HG03469 (cell line): ENCODE measurements at regions not wholly inside any gene's neighbourhood (a gene's known extent, or its start where the extent isn't known, plus 50 kb on each side); places are given as distances from the start of the nearest gene placed in this dataset.

Experiments used
- ATAC-seq: cut with Tn5 transposase; IDR thresholded peaks from one replicate; pipeline ENCODE4 v1.9.1; 2021; ENCODE audit warnings: mild to moderate bottlenecking, moderate library complexity, moderate number of reproducible peaks; ENCODE audit not compliant: unreplicated experiment

DNA sequence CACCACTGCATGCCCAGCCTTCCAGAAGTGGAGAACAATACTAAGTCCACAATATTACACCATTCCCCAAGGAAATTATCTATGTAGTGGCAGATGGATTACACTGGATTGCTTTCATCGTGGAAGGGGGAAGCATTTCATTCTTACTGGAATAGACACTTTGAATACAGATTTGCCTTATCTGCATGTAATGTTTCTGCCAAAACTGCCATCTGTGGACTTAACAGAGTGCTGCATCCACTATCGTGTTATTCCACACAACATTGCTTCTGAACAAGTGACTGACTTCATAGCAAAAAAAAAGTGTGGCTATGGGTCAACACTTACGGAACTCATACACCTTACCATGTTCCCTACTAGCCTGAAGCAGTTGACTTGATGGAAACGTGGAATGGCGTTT, 536.9 kb downstream of the BRINP1 start:
- no peak for ATAC-seq

- no peak for ATAC-seq
Measured at GRCh38 chr9:118836891-118837290, 532.3 kb downstream of the BRINP1 start.

- ATAC-seq = no peak
Measured at GRCh38 chr9:118871531-118871930, 497.7 kb downstream of the BRINP1 start.

- no peak for ATAC-seq
Measured at GRCh38 chr9:118882684-118883083, 486.6 kb downstream of the BRINP1 start.

DNA sequence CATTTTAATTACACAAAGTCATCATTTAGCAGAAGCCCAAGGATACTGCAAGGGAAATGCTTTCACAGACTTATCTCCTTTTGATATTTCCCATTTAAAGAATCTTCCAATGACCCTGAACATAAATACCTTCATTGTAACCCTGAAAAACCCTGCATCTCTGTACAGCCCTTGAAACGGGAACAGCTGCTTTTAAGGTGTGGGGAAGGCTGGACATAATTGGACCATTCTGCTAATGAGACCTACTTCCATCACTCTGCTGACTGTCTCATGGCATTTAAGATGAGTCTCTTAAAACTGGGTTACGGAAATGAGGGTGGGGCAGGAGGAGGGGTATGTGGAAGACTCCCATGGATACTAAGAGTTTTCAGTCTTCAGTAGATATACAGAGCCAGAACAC, 485.8 kb downstream of the BRINP1 start:
- no peak for ATAC-seq

DNA sequence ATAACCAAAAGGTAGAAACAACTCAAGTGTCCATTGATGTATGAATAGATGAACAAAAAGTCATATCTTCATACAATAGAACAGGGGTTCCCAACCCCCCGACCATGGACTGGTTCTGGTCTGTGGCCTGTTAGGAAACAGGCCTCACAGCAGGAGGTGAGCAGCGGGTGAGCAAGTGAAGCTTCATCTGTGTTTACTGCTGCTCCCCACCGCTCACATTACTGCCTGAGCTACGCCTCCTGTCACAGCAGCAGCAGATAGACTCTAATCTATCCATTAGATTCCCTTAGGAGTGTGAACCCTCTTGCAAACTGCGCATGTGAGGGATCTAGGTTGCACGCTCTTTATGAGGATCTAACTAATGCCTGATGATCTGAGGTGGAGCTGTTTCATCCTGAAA, 478.0 kb downstream of the BRINP1 start:
- no peak for ATAC-seq

- ATAC-seq = no peak
Measured at GRCh38 chr9:118896324-118897000, 472.8 kb downstream of the BRINP1 start.

GRCh38 chr9:118918180-118918579, 451.1 kb downstream of the BRINP1 start:
- ATAC-seq = no peak

DNA sequence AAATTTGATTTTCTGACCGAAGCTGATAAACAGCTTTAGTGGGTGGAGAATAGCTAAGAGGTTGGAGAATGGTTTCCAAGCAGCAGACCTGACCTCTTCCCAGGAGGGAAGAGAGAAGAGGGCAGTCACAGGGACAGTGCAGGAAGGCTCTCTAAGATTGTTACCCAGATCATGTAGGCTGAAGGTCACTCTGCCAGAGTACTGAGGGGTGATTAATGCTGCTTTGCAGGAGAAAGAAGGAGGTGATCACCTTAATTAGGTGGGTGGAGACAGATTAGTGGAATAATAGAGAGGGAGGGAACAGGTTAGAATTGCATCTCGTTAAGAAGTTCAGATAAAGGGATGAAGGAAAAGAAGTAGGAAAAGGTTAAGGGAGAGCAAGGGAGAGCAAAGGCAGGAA, 440.5 kb downstream of the BRINP1 start:
- ATAC-seq = no peak

DNA sequence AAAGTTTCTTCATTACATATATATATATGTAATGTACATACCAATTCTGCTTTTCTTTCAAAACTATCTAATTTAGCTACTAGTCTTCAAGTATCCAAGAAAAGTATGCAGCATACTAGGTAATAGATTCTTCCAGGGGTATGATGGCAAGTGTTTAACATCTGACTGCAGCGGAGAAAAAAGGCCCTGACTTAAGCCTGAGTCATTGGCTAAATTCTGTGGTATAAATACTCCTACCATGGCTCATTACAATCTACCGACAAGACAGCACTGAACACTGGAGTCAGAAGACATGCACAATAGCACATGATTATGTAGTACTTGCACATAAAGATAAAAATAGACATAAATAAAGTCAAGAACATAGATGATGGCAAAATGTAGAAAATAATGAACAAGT, 439.9 kb downstream of the BRINP1 start:
- ATAC-seq = no peak

DNA sequence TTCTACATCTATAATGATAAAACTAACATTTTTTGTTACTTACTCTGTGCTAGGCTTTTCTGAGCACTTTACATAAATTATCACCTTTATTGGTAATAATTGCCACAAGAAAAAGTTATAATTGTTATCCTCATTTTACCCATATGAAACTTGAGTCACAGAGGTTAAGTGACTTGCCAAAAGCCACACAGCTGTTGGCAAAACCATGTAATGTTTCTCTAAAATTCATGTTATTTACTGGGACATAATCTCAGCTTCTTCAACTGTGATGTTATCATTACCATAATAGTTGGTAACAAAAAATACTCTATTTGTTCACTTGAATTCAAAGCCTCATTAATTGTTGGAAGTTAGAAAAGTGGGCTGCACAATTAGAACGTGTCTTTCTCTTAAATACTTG, 437.3 kb downstream of the BRINP1 start:
- no peak for ATAC-seq

- ATAC-seq = no peak
Measured at GRCh38 chr9:118938581-118938980, 430.7 kb downstream of the BRINP1 start.

DNA sequence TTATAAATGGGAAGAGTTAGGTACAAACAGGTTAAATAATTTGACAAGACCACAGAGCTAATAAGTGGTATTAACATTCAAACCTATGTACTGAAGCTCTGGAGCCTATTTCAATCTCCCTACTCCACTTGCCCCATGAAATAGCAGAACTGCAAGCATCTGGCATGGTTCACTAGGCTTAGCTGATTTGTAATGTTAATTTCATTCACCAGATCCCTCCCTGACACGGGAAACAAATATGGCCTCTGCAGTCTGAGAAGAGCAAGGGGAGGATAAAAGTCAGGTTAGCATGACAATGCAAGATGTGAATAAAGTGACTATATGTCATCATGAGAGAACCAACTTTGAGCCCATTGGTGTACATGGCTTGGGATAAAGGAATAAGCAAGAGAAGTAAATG, 428.8 kb downstream of the BRINP1 start:
- no peak for ATAC-seq

GRCh38 chr9:118946669-118947068, 422.6 kb downstream of the BRINP1 start:
- ATAC-seq = no peak

DNA sequence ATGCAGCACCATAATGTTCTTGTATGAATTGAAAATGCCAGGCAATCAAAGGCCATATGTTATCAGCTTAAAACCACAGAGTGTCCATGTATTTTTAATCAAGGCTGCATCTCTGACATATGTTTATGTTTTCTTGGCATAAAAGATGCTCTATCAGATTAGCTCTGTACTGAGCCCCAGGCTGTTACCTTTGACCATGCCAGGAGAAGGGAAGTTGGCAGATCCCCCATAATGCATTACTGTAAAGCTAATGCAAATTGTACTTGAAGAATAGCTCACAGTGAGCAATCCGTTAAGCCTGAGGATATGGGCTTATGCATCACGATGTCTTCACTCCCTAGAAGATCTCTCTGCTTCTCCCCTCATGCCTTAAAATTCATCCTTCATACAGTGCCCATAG, 414.4 kb downstream of the BRINP1 start:
- no peak for ATAC-seq

GRCh38 chr9:118957585-118957984, 411.6 kb downstream of the BRINP1 start:
- ATAC-seq = no peak

DNA sequence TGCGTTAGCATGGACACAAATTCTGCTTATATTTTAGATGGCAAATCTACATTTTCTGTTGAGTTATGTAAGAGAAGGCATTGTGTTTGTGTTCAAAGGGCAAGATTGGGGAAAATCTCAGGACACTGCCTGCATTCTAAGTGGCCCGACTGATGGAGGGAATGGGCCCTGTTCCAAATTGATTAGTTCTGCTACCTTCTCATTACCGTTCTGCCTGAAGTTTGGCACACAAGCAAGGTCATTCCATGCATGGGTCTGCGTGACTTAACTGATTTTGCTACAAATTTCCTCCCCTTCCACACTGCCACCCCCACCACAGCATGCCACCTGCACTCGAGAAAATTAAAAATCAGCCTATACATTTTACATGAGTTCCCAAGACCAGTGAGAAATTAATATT, 409.9 kb downstream of the BRINP1 start:
- ATAC-seq = no peak

DNA sequence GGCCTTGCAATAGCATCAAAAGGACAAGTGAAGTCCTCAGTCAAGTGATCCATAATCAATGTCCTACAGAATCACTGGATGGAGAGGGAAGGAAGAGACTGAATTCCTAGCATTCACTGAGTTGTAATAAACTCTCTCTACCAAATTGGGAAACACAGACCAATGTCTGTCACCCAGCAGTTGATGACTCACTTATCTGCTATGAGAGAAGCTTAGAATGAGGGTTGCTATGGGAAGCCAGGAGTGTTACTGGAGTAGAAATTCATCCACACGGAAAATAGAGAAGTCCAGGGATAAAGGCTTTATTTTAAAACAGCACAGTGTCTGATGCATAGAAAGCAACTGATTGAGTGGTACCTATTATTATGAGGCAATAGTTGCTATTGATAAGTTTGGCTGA, 407.4 kb downstream of the BRINP1 start:
- no peak for ATAC-seq

DNA sequence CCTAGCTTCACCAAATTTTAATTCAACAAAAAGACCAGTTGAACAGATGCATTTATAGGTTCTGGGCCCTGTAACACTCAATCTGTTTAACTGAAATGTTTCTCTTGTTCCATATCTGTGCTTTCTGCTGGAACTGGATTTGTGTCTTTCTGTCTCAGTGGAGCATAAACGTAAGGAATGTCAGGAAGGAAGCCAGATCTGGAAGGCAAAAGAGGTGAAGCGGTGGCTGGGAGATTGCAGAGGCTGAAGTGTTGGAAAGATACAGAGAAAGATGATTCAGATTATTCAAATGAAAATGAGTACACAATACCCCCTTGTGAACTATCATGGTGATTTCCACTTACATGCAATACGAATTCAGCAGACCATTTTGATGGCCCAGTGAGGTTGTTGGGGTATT, 406.8 kb downstream of the BRINP1 start:
- ATAC-seq = no peak

GRCh38 chr9:118963674-118964073, 405.6 kb downstream of the BRINP1 start:
- no peak for ATAC-seq

- no peak for ATAC-seq
Measured at GRCh38 chr9:118967901-118968300, 401.3 kb downstream of the BRINP1 start.

DNA sequence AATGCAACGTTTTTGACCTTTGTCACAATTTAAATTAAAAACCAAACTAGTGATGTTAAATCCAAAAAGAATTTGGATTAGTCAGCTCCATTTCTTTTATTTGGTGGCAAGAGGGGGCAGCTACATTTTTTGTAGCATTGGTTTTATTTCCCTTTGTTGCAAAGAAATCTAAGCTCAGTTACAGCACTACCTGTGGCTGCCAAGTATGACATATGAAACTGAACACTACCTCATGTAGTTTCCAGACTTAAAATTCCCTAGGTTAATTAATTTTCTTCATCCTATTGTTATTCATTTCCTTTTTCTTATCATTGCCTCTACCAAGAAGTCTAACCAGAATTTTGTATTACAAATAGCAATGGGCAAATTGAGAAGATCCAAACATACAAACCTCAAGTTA, 393.5 kb downstream of the BRINP1 start:
- no peak for ATAC-seq

DNA sequence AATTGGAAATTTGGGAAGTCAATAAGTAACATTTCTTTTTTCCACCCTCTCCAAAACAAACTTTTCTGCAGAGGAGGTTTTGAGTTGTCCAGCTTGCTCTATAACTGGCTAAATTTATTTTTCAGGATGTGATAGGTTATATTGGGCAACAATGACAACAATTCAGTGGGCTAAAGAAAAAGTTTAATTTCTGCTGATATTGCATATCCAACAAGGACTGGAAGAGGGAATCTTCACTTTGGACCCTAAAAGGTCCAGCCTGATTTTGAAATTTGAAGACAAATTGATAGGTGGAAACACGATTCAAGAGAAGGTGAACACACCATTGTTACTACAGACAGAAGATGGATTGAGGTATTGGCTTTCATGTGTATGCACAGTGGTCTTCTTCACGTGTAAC, 393.1 kb downstream of the BRINP1 start:
- no peak for ATAC-seq
